GM18499 (cell line): ENCODE measurements at regions not wholly inside any gene's neighbourhood (a gene's known extent, or its start where the extent isn't known, plus 50 kb on each side); places are given as distances from the start of the nearest gene placed in this dataset.

Experiments used
- ATAC-seq: cut with Tn5 transposase; IDR thresholded peaks from one replicate; pipeline ENCODE4 v1.9.1; 2021; ENCODE audit warnings: moderate number of reproducible peaks; ENCODE audit not compliant: insufficient read depth, unreplicated experiment

DNA sequence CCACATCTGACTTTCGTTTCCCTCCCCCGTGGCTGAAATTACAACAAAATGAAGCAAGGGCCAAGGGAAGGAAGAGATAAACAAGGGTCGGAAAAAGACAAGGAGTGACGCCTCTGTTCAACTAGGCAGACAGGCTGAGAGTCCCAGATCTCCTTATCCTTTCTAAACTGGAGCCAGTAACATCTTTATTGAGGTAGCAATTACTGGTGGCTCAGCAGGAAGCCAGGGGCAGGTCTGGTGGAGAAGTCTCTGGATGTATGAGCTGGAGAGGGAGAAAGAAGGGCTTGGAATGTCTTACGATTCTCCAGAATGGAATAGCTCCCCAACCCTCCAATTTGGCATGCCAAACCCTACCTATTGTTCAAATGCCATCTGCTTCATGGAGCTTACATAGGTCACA is 190.8 kb upstream of the BRINP1 start:
- ATAC-seq = no peak

DNA sequence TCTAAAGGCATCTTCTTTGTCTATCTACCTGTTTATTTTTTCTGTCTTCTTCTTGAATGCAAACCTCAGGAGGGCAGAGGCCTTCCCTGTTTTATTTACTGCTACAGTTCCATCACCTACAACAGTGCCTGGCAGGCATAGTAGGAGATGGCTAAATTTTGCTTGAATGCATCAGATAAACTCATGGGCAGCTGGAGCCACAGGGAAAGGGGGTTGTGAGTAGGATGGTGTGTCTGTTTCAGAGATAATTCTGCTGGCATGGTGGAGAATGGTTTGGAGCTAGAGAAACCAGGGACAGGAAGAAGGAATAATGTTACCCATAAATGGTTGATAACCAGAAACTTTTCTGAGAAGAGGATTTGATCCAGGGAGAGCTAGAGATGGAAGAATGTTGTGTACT is 189.8 kb upstream of the BRINP1 start:
- ATAC-seq = no peak

DNA sequence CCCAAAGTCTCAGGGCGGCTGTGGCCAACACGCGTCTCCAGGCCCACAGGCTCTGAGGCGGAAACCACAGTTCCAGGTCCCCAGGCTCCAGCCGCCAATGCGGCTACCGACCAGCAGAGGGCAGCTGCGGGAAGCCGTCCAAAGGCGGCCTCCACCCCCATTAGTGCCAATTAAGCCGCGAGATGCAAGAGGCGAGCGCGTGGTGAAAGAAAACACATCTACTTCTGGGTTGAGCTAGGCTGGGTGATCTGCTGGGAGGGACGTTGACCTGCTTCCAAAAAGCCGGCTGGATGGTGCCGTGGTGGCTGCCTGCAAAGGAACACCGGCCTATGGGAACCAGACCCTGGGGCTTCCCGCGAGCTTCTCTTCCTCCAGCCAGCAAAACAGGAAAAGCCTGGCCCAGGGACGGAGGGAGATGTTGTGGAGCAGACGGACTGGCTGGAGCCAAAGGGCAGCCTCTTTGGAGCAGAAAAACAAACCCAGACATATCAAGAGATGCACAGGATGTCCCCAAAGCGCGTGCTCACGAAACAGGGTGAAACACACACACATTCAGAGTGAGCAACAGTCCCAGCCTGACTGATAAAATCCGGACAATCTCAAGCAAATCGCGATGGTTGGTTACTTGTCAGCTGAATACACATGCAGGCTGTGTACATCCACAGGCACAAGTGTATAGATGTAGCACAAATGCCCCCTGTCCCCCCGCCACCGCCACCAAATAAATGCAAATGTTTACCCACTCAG is 187.1 kb upstream of the BRINP1 start:
- ATAC-seq = peak; percentile 78

DNA sequence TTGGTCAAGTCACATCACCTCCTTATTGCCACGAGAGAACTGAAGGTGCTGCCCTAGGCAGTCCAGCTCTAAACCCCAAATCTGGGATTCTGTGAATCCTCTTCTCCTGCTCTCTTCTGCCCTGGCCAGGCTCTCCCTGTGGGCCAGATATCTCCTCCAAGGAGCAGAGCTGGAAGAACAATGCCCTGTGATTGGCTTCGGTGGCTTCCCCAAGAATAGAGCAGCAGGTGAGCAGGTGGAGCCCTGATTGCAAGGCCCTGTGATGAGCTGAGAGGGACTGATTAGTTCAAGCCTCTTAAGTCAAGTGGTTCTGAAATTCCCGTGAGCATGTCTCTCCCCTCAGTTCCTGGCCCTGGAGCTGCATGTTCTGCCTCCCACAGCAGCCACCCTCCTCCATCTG is 175.3 kb upstream of the BRINP1 start:
- ATAC-seq = no peak

- ATAC-seq = no peak
Observed at GRCh38 chr9:119537138-119537537, 167.9 kb upstream of the BRINP1 start.

GRCh38 chr9:119533504-119533903 is 164.3 kb upstream of the BRINP1 start:
- ATAC-seq = no peak

GRCh38 chr9:119526698-119527097 is 157.5 kb upstream of the BRINP1 start:
- no peak for ATAC-seq

DNA sequence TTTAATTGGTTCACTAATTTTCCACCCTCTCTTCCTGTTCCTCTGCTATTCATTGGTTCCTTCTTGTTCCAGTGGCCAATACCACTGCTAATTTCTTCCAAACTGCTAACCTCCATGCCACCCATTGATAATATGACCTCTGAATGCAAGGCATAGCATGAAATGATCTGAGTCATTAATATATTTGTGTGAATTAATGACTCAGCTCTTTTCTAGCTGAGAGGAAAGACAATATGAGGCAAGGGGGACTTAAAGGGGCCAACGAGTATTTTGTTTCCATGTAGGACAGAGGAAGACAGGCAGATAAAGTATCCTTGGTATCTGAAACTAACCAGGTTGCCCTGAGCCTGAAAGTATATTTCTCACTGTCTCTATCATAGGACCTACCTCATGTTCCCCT is 154.3 kb upstream of the BRINP1 start:
- ATAC-seq = no peak

DNA sequence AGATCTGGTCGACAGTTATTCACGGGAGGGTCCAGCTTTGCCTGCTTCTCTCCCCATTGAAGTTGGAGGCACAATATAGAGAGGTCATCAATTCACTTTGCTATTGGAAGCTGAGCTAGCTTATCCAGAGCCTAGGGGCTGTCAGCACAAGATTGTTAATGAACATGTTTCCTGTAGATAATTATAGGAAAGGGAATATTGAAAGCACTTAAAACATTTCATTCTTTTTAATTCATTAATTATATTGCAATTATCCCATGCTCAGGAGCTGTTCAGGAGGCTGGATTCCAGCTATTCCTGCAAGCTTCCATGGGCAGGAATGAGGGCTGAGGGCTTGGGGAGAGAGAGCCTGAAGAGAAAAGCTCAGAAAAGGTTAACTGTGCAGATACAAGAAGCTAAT is 153.1 kb upstream of the BRINP1 start:
- no peak for ATAC-seq

- ATAC-seq = no peak
Observed at GRCh38 chr9:119509291-119509905, 140.2 kb upstream of the BRINP1 start.

DNA sequence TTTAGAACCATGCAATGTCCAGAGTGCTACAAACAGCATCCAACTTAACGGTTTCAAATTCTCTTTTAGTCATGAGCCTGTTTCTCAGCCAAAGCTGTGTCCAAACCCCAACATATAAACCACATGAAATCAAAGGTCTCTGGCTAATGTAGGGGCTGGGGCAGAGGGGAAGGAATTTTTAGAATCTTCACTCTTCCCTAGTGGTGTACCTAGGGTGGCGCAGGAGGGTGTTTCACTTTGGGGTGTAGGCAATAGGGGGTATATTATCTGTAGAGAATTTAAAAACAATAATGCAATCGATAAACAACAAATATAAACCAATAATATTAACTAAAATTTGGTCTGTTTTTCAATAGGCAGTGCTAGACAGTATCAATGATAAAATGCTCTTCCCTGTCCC is 132.1 kb upstream of the BRINP1 start:
- ATAC-seq = no peak

DNA sequence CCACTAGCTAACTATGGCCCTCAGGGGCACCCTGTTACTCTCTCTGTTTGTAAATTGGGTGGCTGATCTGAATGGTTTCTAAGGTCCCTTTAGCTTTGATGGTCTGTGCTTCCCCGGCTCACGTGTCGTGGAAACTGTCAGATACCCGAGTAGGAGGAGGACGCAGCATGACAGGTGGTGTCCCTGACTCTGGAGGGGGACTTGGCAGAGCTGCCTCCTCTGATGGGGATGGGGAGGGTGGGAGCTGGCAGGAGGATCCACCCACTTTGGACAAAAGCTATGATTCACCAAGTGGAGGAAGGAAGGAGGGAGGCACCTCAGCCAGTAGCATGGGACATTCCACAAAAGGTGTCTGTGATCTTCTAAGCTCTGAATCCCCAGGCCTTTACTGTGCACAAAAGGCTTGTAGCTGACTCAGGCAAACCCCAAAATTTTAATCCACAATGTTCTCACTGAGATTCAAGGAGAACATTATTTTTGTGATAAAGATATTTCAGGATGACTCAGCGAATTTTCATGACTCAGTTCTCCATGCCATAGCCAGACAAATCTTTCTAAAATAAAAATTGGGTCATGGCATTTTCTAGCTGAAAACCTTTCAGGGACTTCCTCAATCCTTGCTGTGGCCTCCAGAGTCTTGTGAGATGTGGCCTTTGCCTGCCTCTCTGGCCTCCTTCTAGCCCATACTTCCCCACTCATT is 131.0 kb upstream of the BRINP1 start:
- no peak for ATAC-seq

GRCh38 chr9:119487118-119487827 is 118.0 kb upstream of the BRINP1 start:
- no peak for ATAC-seq

DNA sequence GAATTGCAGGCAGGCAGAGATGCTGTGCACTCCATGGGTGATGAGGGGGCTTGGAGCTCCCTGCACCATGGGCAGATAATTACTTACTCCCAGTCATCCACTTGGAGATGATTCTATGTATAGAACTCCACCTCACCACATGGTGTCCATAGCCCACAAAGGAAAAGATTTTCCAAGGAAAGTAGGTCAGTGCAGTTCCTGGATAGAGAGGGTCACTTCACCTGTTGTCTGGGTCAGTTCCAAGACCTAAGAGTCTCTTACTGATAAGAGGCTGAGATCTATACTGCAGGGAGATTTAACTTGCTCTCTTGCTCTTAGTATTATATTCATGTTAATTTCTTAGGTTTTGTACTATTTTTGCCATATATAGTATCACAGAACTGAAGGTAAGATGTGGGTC is 113.9 kb upstream of the BRINP1 start:
- no peak for ATAC-seq

GRCh38 chr9:119477197-119477596 is 108.0 kb upstream of the BRINP1 start:
- ATAC-seq = no peak

DNA sequence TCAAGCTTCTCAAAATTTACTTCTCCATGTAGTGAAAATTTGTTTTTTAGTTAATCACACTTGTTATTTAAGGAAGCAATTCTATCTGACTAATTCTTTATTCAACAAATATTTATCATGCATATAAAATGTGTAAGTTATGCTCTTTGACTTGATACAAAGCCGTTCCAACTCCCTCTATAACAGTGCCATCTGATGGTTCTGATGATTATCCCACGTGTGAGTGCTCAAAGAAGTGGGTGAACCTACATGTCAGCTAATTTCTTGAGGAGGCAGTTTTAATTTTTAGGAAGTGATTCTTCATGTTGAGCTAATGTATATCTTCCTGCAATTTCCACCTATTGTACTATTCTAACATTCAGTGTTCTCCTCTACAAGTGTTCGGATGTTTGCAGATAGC is 88.8 kb upstream of the BRINP1 start:
- no peak for ATAC-seq

GRCh38 chr9:119453980-119454379 is 84.7 kb upstream of the BRINP1 start:
- ATAC-seq = no peak

DNA sequence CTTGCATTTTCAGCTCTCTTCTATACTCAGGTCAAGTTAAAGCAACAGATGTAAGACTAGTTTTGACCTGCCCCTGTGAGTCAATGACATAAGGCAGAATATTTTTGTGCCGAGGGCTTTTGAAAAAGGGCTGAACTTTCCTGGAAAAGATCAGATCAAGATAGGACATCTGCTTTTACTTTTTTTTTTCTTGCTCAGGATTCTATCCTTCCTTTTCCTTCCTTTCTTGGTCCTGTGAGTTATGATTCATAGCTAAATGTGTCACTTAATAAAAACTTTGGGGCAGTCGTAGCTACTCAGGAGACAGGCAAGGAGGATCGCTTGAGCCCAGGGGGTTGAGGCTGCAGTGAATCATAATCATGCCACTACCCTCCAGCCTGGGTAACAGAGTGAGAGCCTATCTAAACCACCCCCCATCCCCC is 84.3 kb upstream of the BRINP1 start:
- no peak for ATAC-seq

GRCh38 chr9:119451426-119451825 is 82.2 kb upstream of the BRINP1 start:
- ATAC-seq = no peak

DNA sequence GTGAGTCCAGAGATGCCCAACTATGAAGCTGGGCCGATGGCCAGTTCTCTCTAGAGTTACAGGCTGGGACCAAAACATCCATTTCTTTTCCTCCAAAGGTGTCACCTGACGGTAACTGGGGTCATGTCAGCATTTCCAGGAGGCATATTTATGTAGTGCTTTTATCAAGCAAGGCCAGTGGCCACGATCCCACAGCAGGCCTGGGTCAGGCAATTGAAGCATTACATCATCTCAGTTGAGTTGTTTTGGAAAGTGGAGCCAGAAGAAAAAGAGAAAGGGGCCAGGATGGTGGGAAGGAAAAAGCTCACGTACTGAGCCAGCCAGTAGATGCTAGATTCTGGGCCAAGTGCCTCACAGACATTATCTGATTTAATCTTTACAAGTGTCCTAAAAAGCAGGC is 73.9 kb upstream of the BRINP1 start:
- no peak for ATAC-seq

GRCh38 chr9:119441832-119442231 is 72.6 kb upstream of the BRINP1 start:
- ATAC-seq = no peak
